Bone marrow (tissue), 2 donors: ENCODE measurements at regions not wholly inside any gene's neighbourhood (a gene's known extent, or its start where the extent isn't known, plus 50 kb on each side); places are given as distances from the start of the nearest gene placed in this dataset.
A peak's percentile ranks its signal among the peaks of the same experiment; 100 is the strongest.
"Not testable (repeated sequence)": the region's sequence is repeated elsewhere in the genome, so short reads cannot be mapped to it uniquely, and the experiment has no call there.

ENCODE experiments used
- DNase-seq, 2 donors: peaks; one replicate each; lab custom pipeline; 2025; lab: John Stamatoyannopoulos, UW

DNA sequence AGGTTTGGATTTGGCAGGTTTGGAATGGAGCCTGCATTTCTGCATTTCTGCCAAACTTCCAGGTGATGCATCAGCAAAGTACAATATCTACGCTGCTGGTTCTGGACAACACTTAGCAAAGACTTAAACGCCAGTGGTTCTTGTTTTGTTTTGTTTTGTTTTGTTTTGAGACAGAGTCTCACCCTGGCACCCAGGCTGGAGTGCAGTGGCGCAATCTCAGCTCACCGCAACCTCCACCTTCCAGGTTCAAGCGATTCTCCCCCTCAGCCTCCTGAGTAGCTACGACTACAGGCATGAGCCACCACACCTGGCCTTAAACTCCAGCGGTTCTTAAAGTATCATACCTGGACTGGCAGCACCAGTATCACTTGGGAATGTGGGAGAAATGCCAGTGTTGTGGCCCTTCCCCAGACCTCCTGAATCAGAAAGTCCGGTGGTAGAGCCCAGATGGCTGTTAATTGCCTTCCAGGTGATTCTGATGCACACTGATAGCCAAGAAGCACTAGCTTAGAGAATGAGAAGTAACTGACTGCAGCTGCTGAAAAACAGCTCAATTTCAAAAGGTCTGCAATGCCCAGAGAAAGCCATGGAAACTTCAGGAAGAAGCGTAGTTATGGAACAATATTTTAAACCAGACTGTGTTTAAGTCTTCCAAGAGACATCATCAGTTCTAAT is 114.8 kb upstream of the FOXN3 start:
- DNase-seq: no peak

DNA sequence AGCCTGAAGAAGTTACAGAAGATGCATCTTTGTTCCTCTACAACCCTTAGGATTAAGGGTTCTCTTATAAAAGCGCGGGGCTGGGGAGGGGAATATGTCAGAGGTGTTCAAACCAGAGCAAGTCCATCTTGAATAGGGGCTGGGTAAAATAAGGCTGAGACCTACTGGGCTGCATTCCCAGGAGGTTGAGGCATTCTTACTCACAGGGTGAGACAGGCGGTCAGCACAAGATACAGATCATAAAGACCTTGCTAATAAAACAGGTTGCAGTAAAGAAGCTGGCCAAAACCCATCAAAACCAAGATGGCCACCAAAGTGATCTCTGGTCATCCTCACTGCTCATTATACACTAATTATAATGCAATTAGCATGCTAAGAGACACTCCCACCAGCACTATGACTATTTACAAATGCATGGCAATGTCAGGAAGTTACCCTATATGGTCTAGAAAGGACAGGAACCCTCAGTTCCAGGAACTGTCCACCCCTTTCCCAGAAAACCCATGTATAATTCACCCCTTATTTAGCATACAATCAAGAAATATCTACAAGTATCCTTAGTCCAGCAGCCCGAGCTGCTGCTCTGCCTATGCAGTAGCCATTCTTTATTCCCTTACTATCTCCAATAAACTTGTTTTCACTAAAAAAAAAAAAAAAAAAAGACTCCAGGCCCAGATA is 108.1 kb upstream of the FOXN3 start:
- no peak for DNase-seq

DNA sequence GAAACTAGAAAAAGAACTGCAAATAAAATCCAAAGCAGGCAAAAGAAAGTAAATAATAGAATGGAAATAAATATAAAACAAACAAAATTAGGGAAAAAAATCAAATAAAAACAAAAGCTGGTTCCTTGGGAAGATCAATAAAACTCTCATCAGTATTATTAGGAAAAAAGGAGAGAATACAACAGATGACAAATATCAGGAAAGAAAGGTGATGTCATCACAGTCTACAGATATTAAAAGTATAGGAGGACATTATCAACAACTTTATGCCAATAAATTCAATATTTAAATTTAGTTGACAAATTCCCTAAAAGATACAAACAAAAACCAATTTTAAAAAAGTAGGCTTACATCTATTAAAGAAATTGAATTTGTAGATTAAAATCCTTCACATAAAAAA is 107.4 kb upstream of the FOXN3 start:
- no peak for DNase-seq

DNA sequence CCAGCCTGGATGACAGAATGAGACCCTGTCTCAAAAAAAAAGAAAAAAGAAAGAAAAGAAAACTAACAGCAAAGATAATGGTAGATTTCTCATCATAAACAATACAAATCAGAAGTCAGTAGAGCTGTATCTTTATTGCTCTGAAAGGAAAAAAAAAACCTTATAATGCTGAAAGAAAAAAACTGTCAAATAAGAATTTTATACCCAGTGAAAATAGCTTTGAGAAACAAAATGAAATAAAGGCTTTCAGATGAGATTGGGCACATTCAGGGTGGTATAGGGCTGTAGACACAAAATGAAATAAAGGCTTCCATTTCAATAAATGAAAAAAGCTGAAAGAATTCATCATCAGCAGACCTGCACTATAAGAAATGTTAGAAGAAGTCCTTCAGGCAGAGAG is 105.0 kb upstream of the FOXN3 start:
- DNase-seq: no peak

DNA sequence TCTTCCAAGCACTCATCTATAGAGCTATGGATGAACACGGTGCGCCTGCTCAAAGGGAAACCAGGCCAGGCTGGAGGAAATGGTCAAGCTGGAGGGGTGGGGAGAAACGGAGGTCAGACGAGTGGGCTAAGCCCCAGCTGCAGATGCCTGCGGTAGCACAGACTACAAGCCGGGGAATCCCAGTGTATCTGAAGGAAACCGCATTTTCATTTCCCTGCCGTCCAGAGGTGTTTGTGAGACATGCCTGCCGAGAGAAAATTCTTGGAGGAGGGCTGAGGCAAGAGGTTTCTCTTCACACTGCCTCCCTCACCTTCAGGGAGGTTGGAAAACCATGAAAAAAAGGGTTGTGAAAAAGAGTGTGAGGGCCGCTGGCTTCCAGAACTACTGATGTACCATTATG is 102.0 kb upstream of the FOXN3 start:
- DNase-seq: no peak

DNA sequence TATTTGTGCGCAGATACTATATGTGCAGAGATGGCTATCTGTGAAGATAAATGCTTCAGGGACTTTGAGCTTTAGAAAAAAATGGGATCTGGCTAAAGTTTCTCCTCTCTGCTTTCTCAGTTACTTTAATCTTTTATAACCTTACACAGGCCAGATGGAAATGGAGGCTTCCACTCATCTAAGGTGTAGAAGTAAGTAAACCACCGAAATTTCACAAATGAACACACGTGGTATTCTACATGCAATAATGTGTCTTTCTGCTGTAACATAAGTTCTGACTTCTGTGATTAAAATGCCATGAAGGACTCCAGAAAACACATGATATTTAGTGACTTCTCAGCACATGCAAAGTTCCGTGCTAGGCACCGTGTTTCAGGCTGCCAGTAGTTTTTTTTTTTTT is 99.1 kb upstream of the FOXN3 start:
- no peak for DNase-seq

DNA sequence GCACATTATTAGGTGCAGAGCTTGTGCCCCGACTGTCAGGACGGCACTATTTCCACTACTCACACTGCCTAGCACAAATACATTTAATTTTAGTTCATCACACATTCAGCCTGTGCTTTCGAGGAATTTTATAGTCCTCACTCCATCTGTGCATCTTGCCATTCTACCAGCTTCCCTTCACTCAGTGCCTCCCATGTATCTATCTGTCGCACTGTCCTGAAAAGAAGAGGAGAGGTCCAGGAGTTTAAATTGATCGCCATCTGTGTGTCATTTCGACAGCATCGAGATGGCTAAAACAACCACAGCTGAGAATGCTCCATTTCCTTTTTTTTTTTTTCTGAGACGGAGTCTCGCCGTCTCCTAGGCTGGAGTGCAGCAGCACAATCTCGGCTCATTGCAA is 97.6 kb upstream of the FOXN3 start:
- no peak for DNase-seq

DNA sequence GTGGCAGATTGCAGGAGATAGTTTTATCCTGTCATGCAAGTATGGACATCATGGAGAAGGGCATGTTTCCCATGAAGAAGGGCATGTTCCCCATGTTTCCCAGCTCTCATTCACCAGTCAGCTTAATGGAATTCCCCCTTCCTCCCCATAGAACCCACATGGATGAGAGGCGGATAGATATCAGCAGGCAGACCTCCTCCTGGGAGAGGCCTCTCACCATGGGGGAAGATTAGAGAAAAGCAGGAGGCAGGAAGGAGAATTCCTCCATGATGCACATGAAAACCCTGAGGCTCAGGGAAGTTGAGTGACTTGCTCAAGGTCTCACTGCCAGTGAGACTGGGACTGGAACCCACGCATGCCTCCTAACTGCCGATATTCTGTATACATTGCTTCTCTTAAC is 92.9 kb upstream of the FOXN3 start:
- no peak for DNase-seq

DNA sequence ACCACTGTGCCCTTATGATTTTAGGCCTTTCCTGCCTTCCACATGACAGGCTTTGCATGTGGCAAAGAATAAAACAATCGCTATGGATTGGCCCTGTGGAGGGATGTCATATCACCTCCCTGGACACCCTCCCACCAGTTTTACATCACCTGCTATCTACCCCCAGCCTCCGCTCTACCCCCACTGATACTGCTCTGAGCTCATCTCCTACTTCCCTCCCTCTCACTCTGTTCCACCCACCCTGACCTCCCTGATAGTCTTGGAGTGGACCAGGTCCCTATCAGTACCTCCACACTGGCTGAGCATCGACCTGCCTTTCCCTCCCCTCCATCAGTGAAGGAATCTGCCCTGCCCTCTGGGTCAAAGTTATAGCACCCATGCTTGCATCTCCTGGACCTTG is 91.8 kb upstream of the FOXN3 start:
- no peak for DNase-seq

DNA sequence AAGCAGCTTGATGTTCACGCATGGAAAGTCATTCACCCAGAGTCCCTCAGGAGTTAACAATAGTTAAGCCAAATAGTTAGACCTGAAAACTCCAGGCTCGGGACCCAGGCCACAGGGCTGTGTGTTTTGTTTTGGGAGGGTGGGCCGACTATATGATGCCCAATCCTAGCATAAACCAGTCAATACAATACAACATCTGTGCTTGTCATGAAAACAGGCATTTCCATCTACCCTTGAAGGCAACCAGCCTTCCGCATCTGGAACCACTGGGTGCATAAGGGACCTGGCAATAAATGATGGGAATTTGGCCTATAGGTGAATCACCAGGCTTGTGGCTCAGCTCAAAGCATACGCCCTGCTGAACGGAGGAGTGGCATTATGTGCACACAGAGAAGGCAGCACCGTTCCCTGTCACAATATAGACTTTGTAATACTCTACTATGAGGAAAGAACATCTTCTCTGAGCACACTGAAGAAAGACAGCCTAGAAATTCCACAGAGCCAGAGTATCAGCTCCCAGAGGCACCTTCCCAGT is 91.0 kb upstream of the FOXN3 start:
- DNase-seq: no peak

DNA sequence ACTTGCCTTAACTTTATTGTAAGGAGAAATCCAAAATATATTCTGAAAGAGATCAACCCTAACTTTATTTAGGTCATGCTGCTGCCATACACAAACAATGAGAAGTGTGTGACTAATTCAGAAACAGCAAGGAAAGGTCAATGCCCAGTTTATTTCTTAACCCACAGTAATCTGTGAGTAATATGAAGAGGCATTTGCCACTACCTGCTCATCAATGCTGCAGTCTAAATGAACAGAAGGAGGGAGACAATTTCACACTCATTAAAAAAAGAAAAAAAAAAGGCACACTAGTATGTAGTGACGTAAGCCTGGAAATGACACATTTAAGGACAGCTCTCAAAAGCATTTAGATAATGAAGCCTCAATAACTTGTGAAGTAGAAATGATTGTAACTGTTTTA is 90.5 kb upstream of the FOXN3 start:
- no peak for DNase-seq

DNA sequence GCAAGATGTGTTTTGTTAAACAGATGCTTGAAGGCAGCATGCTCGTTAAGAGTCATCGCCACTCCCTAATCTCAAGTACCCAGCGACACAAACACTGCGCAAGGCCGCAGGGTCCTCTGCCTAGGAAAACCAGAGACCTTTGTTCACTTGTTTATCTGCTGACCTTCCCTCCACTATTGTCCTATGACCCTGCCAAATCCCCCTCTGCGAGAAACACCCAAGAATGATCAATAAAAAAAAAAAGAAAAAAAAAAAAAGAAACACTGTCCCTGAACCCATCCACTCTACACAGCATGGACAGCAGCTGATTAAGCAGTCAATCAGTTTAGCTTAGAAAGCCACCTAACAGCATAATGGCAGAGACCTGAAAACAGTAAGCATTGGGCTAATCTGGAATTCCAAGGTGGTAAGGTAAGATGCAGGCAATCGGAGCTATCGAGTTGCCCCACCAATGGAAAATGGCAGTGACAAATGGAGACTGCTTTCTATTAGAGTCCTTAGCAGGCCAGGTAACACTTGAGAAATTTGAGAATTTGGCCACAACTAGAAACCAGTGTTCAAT is 89.9 kb upstream of the FOXN3 start:
- DNase-seq: not testable (repeated sequence)

DNA sequence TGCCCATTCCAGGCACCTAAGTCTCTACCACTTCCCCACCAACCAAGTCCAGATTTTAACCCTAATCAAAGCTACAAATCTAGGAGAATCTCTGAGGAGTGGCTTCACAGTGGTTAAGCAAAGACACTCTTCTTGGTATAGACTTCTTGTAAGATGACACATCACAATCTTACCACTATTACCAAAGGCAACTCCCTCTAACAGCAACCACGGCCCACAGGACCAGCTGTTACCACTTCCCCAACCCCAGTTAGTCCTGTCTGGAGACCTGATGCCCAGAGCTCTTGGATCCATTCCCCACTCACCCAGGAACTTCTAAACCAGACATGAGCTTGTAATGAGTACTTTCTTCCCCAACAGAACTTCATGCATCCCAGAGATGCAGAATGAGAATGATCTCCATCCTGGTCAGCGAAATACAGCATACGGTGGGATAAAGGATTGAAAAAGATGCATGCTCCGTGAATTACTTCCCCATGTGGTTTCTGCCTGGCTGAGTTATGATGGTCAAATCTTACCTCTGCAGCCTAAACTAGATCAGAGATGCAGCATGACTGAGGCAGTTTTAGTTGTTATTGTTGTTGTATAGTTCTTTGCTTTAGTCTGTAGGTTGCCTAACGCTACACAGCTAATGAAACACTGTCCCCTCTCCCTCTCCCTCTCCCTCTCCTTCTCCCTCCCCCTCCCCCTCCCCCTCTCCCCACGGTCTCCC is 87.7 kb upstream of the FOXN3 start:
- DNase-seq: peak; percentile 27 to 88

DNA sequence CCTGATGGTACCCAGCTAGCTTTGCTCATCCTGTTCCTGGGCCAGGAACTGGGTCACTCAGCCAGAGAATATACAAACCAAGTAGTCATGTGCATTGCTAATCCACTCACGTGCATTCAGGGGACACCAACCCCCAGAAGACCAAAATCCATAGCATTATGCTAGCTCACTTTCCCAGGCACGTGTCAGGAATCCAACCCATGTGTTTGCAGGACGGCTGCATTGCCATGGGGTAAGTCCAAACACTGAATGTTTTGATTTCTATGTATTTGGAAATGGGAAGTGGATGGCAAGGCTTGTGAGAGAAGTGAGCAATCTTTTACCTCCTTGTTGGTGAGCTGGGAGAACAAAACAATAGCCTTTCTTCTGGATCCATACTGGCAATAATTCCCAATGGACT is 87.1 kb upstream of the FOXN3 start:
- DNase-seq: no peak

DNA sequence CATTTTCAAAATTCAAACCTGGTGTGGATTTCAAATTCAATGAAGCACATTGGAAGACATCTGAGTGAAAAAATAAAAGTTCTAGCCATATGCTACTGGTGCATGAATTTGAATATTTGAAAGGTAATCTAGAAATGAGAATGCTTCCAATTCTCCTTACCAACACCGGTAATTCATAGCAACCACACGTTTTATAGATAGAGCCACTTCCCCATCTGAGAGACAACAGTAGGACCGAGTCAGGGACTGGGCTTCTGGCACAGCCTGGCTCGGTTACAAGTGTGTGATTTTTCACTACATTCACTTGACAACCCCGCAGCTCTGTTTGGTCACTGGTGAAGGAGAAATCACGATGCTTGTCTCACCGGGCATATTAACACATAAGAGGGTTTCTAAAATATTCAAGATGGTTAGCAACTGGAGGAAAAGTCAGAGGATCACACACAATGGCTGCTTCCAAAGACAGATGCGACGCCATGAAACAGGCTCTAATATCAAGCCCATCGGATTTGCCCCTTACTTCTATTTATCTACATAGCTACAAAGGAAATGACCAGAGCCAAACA is 86.5 kb upstream of the FOXN3 start:
- DNase-seq: no peak

DNA sequence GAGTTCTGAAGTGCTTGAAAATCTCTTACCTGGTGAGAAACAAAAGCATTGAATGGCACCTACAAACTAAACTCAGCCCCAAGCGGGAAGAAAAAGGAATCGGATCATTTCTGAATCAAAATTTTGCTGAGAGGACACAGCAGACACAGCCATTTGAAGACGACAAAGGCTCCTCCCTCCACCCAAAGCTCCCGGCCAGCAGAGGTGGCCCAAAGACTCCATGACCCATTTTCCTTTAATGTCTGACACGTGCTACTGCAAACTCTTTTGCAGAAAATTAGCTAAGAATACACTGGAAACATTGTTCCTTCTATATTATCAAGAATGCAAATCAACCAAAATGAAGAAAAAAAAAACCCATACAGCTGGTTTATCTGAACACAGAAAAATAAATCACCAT is 85.9 kb upstream of the FOXN3 start:
- DNase-seq: no peak

DNA sequence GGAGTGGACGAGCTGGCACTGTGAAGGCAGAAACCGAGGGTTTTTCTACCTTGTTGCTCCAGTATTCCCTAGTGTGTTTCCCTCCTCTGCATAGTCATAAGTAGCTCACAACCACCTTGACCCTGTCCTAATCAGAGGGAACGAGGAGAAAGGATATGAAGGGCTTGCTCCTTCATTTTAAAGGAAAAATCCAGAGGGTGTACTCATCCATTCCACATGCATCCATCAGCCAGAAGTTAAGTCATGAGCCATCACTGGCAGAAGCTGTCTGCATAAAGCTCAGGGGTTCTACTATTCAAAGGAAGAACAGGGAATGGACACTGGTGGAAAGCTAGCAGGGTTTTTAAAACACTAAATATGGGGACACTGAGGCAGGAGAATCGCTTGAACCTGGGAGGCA is 84.3 kb upstream of the FOXN3 start:
- no peak for DNase-seq

DNA sequence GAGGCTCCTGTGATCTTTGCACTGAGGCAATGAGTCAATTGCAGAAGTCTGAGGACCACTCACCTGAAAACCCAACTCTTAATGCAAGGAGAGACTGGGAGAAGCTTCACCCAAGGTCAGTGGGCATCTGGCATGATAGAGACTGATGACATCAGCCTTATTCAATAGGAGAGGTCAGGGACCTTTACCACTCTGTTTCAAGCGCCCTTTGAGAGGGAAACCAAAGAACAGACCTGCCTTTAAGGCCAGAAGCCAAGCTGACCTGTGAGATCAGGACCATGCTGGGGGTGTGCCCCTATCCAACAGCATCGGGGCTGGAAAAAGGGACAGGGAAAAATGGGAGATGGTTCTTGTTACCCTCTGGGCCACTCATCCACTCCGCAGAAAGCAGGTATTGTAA is 83.3 kb upstream of the FOXN3 start:
- no peak for DNase-seq

DNA sequence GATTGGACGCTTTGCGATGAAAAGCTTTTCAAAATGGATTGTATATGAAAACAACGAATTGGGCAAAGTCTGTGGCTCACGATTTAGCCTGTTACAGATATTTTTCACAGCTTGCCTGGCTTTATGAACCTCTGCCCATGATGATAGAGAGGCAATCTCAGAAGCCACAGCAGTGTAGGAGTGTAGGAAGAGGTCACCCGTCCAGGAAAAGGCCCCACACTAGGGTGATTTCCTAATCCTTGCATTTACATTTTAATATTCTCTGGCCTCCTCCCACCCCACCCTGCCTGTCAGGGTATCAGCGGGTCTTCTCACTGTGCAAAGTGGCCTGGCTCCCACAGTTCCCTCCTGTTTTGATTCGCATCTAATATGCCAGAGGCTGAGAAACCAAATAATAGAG is 81.8 kb upstream of the FOXN3 start:
- no peak for DNase-seq

DNA sequence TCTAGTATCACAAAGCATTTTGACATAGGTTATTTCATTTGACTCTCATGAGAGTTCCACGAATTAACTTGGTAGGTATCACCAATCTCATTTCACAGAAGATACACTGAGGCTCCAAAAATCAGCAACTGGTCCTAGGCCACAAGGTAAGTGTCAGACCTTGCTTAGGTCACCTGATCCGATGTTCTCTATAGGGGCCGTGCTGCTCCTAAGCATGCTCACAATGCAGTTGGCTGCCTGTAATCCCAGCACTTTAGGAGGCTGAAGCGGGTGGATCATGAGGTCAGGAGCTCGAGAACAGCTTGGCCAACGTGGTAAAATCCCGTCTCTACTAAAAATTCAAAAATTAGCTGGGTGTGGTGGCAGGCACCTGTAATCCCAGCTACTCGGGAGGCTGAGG is 78.7 kb upstream of the FOXN3 start:
- DNase-seq: no peak

DNA sequence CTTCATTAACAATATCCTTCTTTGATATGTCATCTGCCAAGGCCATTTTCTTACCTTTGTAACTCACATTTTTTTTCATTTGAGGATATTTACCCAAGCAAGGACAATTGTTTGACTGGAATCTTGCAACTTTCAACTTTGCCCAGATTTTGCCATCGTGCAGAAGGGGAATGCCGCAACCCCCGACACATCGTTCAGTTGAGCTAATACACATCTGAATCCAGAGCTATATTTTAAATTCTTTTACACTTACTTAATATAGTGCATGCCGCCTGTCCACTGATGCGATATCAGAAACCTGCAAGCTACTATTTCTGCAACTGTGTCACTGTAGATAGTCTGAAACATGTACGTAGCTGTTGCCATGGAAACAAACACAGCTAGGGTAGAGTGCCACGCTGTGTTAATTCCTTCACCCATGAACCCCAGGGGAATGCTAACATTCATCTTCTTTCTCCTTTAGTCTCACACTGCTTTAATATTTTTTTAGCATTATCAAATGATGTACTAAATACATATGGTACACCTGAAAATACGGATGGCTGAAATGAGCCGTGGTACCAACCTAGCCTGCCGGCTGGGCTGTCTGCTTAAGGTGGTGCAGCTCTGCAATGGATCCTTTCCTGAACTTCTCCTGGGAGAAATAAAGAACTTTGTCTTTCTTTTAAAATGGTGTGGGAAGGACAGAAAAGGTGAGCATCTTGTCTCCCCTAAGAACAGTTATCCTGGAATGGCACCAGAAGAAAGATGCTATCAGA is 77.0 kb upstream of the FOXN3 start:
- DNase-seq: no peak

DNA sequence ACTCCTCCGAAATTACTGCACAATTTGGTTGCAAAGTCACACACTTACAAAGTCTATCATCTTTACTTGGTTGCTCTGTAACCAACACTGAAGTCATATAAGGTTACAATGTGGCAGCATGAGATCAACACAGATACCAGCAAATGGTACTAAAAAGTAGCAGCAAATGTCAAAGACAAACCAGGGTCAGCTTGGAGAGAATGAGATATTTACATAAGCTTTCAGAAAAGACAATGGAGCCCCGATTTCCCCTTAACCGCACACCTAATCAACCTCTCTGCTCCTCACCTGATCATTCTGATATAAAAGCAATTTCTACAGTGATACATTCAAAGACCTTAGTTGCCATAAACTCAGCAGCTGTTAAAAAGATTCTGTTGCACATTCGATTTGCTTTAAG is 76.4 kb upstream of the FOXN3 start:
- DNase-seq: no peak
